ENCODE measurements at regions not wholly inside any gene's neighbourhood (a gene's known extent, or its start where the extent isn't known, plus 50 kb on each side); places are given as distances from the start of the nearest gene placed in this dataset.

DNA sequence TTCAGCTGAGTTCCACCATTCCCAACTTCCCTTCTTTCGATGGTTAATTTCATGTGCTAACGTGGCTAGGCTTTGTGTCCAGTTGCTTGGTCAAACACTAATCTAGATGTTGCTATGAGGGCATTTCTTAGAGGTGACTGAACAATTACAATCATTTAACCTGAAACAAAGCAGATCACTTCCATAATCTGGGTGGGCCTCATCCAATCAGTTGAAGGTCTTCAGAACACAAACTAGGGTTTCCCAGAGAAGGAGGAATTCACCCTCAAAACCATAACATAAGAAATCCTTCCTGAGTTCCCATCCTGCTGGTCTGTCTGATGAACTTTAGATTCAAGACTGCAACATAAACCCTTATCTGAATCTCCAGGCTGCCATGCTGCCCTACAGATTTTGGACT is 2381.7 kb downstream of the MAT2B start:
- TF ChIP-seq, protein P1, sequence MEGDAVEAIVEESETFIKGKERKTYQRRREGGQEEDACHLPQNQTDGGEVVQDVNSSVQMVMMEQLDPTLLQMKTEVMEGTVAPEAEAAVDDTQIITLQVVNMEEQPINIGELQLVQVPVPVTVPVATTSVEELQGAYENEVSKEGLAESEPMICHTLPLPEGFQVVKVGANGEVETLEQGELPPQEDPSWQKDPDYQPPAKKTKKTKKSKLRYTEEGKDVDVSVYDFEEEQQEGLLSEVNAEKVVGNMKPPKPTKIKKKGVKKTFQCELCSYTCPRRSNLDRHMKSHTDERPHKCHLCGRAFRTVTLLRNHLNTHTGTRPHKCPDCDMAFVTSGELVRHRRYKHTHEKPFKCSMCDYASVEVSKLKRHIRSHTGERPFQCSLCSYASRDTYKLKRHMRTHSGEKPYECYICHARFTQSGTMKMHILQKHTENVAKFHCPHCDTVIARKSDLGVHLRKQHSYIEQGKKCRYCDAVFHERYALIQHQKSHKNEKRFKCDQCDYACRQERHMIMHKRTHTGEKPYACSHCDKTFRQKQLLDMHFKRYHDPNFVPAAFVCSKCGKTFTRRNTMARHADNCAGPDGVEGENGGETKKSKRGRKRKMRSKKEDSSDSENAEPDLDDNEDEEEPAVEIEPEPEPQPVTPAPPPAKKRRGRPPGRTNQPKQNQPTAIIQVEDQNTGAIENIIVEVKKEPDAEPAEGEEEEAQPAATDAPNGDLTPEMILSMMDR (IDR thresholded peaks at IDR 0.05): no peak

DNA sequence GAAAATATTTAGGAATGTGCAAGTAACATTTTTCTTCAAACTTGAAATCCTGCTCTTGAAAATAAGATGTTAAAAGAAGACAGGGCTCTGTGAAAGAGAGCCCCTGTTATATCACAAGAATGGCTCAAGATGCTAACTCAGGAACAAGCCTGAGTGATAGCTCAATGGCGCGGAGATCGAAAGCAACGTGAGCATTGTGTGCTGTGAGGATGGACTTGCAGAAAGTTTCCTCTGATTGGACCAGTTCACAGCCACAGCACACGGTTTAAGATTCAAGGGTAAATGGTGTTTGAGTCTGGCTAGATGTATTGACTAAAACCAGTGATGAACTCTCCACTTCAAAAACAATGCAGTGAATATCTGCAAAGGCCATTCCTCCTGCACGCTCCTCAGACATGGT is 2387.0 kb downstream of the MAT2B start:
- TF ChIP-seq, protein P1 (IDR thresholded peaks at IDR 0.05): no peak

DNA sequence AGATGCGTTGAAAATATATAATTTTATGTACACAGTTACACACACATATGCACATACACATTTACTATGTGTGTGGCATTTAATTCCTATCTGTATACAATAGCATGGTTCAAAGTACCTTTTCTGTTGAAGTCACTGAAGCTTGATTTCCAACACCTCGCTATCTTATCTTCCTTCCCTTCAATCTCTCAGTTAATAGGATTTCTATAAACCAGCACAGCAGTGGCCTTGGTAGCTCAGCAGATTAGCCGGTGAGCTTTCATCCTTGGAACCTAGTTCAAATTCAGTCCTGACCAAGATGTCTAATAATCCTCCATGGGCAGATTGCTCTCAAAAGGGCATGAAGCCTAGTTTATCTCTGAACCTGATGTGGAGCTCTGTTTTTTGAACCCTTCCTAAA is 2389.5 kb downstream of the MAT2B start:
- TF ChIP-seq, protein P1 (IDR thresholded peaks at IDR 0.05): no peak

DNA sequence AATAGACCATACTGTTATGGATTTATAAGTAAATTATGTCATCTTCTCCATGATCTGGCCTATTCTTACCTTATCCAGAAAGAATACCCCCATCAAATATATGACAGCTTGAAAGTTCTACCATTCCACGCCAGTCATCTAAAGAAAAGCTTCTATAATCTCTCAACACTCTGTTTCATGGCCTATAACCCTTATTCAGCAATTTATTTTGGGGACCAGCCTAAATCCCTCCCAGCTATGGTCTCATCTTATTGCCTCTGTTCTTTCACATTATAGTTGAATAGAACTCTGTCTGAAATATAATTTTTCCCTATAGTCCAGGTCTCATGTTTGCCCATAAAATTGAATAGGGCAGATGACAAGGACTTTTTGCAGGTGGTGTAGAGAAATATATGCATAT is 2387.6 kb upstream of the WWC1 start:
- TF ChIP-seq, protein P1 (IDR thresholded peaks at IDR 0.05): no peak

DNA sequence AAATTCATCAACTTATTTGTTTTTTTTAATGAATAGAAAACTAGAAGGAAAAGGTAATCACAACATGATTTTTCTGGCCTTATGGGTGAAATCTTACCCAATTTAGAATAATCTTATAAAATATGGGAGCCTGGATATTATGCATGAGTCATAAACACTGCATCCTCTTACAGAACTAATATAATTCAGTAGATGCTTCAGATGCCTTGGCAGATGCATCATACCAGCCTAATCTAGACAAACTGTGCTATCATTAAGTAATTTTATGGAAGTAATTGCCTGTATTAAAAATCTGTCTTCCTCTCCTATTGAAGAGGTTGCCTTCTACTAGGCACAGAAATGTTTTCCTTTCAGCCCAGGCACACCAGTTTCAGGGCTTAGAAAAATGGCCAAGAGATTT is 2384.6 kb upstream of the WWC1 start:
- TF ChIP-seq, protein P1 (IDR thresholded peaks at IDR 0.05): no peak

DNA sequence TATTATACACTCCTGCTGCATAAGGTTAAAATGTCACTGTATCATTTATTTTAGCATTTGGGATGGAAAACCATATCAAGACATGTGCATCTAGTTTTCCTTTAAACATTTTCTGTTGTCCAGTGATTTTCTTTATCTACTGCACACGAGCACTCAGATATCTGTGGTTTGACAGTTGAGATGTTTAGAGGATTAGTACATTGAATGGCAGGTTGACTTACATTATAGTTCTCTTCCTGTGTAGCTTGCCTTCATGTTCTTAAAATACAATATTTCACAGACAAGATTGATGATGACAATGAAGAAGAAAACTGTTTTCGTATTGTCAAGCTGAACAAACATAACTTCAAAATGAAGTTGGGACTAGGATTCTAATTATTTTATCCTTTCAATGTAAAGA is 2378.4 kb upstream of the WWC1 start:
- TF ChIP-seq, protein P1 (IDR thresholded peaks at IDR 0.05): no peak

DNA sequence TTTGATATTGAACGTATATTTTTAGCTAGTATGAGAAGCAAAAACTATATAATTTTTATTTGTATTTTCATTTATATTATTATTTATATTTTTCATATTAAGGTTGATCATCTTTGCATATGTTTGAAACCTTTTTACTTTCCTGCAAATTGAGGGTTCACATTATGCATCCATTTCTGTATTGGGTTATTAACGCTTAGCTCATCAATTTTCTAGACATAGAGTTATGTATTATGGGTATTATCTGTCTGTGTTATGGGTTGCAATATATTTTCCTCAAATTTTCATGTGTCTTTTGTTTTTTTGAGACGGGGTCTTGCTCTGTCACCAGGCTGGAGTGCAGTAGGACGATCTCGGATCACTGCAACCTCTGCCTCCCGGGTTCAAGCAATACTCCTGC is 2377.0 kb upstream of the WWC1 start:
- TF ChIP-seq, protein P1 (IDR thresholded peaks at IDR 0.05): no peak

DNA sequence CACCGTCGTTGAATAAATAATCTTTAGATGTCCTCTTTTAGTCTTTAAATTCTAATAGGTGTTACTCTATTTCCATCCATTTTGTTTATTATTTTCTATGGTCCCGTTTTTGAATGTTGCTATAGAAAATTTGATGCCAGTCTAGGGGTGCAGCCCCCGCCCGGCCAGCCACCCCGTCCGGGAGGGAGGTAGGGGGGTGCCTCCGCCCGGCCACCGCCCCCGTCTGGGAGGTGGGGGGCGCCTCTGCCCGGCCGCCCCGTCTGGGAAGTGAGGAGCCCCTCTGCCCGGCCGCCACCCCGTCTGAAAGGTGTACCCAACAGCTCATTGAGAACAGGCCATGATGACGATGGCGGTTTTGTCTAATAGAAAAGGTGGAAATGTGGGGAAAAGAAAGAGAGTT is 2372.2 kb upstream of the WWC1 start:
- TF ChIP-seq, protein P1 (IDR thresholded peaks at IDR 0.05): no peak

All from LNCAP (cell line).